NCI-H1417 (cell line): ENCODE measurements at regions not wholly inside any gene's neighbourhood (a gene's known extent, or its start where the extent isn't known, plus 50 kb on each side); places are given as distances from the start of the nearest gene placed in this dataset.

Experiments
- DNase-seq, 3 experiments: peaks; one replicate each; lab custom pipeline; 2025; lab: John Stamatoyannopoulos, UW

DNA sequence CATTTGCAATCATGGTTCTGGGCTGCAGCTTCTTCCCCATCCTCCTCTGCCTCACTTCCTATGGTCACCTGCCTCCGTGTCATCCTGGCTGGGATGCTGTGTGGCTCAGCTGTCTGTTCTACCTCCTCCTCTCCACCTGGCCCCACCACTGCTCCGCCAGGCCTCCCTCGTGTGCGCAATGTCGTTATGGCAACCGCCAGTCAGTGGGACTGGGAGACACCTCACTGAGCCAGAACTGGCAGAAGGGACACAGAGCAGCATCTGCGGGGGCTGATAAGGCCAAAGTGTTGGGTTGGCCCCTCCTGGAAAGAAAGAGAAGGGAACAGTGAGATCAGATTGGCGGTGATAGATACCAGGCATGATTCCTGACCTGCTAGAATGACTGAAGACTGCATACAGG lies 527.5 kb downstream of the INHBA start:
- DNase-seq = no peak

DNA sequence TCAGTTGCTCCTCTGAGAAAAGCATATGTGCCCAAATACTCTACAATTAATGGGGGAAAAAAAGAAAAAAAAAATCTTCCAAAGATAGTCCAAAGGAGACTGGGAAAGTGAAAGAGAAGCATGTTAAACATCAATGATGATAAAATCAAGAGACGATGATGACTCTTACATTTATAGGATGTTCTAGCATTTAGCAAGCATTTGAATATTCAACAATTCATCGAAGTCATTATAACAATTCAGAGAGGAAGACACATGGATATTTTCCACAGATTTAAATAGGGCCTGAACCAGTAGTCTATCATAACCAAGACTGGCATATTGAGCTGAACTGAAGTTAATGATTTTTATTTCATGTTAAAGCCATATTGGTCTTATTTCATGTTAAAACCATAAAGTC lies 528.4 kb downstream of the INHBA start:
- DNase-seq = no peak

DNA sequence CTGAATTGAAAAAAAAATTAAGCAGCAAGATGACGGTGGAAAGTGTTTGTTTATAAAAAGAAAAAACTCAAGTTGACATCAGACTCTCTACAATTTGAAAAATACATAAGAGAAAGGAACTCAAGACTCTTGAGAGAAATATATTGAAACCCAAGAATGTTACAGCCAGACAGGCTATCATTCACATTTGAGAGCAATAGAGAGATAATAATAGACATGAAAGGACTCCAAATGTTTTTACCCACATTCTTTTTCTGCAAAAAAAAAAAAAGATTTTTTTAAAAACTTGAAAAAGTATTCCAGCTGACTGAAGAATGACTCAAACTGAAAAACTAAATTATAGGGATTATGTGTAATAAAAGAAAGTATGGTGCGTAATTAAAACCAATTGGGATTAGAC lies 532.4 kb downstream of the INHBA start:
- DNase-seq = no peak

DNA sequence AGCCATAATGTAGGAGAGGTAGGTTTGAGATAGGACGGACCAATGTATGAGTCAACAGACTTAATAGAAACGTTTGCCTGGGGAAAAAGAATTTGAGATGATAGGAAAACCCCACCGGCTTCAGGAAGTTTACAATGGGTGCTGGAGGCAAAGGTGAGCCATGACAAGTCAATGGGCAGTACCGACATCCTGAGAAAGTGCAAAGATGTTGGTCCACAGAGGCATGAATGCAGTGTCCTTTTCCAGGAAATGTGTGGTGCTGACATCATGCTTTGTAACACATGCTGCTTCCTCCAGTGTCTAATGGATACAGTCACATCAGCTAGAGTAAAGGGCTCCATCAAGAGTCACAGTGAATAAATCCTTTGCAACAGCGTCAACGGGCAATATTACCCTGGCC lies 533.6 kb downstream of the INHBA start:
- DNase-seq = no peak

DNA sequence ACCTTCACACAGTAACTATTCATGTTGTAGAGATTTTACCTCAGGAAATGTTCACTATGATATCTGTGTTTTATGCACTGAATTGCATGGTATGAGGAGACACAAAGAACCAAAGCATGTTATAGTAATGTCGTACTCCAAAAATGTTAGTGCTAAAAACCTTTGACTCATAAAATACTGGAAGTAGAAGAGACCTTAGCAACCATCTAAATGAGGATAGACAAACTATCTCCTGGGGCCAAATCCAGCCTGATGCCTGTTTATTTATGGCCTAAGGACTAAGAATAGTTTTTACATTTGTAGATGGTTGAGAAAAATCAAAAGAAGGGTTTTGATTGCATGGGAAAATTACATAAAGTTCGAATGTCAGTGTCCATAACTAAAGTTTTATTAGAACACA lies 535.1 kb downstream of the INHBA start:
- DNase-seq = no peak

DNA sequence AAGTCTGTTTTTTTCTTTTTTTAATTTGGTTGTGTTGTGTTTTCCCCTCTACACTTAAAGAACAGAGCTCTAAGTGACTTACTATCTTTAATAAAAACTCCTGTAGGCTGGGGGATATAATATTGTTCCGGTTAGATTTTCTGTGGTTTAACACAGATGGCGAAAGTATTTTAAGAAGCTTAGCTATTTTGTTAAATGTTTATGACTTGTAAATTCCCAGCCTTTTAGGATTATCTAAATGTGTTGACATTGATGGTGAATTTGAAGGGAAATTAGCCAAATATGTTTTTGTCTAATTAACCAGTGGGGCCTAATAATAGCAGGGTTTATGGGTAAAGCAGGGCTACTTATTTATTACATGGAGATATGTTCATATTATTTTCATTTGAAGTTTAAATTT lies 538.5 kb downstream of the INHBA start:
- DNase-seq = no peak

DNA sequence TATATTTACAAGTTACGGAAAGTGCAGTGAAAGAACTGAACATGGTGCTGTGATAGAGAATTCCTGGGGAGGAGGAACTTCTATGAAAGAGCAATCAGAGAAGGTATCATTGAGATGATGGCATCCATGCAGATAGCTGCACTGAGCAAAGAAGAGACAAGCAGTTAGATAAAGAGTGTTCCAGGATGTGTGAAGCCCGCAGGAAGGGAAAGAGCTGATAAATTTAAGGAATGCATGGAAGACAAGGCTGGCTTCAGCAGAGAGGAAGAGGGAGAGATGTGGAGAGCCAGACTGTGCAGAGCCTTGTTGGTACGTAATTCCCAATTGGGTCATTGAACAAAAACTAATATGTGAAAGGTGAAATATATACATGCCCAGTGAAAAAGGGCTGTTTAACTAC lies 538.9 kb downstream of the INHBA start:
- DNase-seq = no peak

DNA sequence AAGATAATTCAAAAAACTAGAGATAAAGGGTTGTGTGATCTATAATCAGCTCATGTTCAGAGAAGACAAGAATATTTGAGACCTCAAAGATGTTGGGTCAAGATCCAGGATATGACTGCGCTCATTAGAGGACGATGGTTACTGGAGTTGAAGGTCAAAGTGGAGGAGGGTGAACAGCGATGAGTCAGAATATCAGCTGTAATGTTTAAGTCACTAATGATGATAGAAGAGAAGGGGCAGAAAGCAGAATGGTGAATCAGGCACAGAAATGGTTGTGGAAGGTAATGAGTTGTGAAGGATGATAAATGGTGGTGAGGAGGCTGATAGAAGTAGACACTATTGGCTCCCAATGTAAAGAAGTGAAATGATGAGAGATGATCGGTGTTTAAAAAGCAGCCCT lies 540.3 kb downstream of the INHBA start:
- no peak for DNase-seq

DNA sequence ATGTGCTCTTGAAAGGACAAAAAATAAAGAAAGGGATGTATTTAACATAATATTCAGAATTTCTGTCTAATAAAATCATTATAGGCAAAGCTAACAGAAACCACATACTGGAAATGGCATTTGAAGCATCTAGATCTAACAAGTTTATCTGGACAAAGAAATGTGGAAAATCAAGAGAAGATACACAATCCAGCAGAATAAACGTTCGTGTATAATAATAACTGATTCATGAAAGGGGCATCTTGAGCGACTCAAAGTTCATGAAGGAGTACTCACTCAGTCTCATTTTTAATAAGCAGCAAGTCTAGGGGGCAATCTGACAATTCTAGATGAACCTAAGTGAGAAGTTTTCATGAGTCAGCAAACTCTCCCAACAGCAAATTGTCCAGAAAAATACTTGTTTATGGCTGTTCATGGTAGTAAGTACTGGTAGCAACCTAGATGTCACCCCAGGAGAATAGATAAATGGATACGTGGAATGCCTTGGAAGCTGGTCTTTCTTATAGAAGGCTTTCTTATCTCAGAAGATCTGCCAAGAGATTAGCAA lies 541.8 kb downstream of the INHBA start:
- DNase-seq = no peak

DNA sequence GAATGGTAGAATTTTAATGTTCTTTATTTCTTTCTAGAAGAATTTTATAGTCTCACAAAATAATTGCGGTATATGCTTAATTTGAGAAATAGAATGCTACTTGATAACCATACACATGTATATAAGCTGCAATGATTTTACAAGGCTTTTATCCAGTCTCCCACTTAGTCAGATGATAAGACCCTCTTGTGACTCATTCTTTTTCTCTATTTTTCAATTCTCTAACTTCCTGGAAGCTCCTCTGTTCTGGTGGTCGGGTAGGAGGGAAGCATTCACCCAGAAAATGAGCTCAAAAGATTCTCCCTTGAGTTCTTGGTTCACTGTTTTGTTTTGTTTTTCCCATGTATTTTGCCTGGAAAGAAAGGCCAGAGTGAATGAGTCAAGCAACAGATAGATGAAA lies 546.6 kb downstream of the INHBA start:
- DNase-seq = no peak

DNA sequence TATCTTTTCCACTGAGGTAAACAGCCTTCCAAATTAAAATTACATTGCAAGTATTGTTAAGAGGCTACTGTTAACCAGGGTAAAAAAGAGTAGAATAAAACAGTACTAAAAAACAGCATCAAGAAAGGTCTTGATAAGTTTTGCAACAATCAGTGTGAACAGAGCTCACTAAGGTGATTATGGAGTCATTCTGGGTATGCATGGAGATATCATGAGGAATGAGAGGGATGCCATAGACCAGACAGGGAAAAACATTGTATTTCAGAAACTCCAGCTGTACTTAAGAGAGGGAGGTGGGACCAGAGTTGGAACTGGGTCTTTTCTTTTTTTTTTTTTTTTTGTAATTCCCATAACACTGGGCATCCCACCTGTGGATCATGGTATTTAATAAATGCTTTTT lies 549.6 kb downstream of the INHBA start:
- DNase-seq = no peak

DNA sequence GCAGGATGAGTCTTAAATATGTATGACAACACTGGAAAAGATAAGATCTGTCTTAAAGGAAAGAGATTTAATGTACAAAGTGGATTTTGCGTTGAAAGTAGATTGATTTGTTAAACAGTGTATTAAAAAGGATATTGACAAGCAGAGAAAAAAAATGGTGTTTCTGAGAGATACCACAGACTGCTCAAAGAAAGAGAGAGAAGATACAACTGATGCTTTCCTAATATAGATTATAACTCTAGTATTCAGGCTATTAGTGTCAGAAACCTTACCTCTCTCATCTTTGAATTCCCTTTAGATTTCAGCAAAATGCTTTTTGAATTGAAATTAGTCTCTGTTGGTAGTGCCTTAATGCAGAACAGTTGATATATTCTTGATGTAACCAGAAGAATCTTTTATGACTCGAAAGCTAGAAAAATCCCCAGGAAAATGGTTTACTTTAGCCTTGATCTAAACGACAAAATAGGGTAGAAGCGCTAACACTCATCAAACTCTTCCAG lies 550.7 kb downstream of the INHBA start:
- no peak for DNase-seq

DNA sequence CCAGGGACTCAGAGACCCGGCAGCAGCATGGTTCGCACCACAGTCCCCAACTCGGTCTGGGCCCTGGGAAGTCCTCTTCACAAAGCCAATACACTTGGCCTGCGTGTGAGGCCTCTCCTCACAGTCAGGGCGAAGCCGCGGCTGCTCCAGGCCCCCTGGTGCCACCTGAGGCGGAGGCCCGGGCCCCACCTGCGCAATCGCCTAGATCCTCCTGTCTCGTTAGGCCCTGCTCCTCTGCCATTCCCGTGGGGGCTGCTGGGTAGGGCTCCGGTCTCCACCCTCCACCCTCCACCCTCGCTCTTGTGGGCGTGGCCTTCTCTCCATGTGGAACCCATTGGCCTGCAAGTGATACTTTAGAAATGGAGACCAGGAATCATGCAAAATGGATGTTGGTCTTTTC lies 553.3 kb downstream of the INHBA start:
- DNase-seq = no peak

DNA sequence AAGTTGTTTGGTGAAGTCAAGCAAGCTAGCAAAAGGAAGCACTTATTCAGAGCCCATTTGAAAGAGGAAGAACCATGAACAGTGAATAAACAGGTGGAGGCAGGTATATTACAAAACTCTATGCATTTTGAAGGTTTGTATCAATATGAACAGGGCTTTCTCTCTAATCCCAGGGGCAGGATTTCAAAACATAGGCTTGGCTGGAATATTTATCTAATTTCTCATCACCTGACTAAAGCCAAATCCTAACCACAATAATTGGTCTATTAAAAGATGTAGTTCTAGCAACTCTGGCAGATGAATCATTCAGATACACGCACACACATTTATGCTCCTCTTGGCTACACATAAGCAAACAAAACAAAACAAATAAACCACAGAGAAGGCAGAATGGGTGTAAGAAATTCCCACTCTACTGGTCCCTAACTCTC lies 554.4 kb downstream of the INHBA start:
- DNase-seq = no peak

DNA sequence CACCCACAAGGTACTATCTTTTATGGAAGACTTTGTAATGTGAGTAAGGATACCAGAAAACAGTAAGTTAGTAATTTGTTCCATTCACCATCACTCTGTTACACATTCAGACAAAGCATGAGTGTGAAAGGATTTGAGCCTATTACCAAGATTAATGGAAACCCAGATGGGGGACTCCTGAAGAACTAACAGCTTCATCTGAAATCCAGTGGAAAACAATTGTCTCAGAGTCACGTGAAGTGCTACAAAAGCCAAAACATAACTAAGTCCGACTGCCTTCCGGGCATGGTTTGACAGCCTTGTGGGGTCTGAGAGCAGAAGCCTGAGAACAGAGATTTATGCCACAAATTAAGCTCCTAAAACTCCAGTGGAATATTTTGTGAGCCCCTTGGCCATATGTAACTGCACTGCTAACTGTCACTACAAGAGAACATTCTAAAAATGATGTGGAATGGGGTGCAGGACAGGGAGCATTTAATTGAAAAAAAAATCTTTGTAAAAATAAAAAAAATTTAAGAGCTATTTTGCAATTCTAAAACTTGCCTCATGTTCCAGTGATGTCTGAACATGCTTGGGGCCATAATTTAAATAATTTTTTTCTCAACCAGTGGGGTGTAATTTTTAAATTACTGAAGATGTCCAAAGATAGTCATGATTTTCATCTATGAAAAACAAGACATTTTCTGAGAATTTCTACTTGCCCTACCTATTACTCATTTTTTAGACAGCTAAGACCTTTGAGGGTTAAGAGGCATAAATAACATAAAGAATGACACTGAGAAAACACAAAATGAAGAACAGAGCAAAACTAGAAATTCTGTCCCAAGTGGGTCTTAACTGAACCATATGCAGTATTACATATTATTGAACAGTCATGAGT lies 555.0 kb downstream of the INHBA start:
- no peak for DNase-seq

DNA sequence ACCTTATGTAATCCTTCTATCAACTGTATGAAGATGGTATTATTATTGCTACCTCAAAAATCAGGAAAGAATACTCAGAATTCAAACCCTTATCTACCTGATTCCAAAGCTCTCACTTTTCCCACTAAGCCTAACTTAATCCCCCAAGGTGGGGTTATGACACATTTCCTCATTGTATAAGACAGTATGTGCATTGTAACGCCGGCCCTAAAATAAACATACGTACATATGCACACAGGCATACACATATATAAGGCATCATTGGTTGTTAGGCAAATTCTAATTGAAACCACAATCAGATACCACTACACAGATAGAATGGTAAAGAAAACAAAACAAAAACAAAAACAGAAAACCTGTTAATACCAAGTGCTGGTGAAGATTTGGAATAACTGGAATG lies 556.5 kb downstream of the INHBA start:
- no peak for DNase-seq

DNA sequence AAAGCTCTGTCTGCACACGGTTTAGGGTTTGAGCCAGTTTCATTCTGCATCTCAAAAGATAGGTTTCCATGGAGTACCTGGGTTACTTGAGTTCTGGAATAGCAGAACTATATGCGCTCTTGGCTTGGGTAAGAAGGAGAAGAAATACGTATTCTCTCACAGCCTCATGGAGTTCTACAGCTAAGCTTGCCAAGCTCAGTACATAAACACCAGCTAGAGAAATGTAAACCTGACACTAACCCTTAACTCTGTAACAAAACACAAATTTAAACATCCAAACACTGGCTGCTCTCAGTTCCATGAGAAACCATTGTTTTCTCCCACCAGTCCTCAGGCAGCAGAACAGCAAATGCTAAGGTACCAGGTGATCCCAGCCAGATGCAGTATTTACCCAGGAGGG lies 557.2 kb downstream of the INHBA start:
- no peak for DNase-seq

DNA sequence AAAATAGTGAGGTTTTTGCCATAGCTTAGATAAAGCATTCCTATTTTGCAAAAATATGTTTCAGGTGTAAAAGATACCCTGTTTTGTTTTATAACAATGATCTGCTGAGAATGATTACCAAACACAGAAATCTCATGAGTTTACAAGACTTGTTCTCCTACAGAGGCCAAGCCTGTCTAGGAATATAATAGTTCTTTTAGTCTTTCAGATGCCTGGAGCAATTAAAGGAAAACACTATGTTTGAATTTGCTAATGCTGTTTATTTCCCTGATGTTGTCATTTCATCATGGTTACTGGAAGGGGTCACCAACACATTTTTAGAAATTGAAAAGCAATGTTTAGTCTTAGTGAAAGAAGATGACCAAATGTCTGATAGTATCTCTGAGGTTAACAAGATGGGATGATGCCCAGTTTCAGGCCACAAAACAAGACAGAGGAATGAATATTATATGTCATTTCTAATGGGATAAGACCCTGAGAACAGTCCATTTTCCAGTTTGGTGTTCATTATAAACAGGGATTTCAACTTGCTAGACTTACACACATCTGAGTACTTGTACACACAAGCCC lies 559.9 kb downstream of the INHBA start:
- DNase-seq = no peak

DNA sequence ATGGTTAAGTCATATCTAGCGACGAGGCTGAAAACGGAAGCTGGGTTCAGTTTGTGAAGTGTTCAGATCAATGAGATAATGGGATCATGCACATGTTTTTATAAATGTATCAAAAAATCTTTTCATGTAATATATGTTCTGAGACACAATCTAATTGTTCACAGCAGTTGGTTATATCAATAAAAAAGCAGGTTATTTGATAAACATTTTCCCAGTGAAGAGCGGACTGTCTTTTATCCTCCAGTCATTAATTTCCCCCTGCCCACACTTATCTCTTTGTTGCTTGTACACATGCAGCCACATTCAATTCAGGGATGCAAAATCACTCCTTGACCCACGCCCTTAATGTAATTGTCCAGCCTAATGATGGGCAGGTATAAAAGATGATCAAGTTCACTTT lies 563.1 kb downstream of the INHBA start:
- no peak for DNase-seq

DNA sequence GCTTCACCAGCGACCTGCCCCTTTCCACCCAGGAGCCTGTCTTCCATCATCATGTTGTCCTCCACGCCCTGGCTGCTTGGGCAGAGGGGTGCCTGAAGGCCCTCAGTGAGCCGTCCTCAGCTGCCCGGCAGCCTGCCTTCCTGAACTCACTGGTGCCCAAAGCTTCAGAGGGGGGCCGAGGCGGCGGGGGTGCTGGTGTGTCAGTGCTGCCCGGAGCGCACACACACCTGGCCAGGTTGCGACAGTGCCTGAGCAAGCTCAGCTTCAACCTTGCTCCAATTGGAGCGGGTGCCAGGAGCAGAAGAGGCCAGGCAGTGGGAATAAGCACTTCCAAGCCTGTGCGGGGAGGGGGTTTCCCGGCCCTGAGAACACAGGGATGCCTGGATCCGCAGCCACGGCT lies 566.3 kb downstream of the INHBA start:
- no peak for DNase-seq

DNA sequence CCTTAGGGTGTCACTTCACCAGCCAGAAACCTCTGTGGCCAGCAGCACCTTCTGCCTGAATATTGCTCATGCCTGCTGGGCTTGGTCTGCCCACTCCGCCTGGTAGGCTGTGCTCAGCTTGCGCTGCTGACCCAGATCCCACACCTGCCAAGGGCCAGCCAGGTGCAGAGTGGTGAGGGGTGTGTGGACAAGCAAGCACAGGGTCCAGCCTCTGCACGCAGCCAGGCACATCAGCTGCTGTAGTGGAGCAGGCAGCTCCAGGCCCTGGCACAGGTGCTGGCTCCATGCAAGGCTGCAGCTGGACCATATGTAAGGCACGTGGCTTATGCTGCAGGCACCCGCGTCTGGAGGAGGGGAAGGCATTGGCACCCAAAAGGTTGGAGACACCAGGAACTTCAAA lies 567.4 kb downstream of the INHBA start:
- no peak for DNase-seq

DNA sequence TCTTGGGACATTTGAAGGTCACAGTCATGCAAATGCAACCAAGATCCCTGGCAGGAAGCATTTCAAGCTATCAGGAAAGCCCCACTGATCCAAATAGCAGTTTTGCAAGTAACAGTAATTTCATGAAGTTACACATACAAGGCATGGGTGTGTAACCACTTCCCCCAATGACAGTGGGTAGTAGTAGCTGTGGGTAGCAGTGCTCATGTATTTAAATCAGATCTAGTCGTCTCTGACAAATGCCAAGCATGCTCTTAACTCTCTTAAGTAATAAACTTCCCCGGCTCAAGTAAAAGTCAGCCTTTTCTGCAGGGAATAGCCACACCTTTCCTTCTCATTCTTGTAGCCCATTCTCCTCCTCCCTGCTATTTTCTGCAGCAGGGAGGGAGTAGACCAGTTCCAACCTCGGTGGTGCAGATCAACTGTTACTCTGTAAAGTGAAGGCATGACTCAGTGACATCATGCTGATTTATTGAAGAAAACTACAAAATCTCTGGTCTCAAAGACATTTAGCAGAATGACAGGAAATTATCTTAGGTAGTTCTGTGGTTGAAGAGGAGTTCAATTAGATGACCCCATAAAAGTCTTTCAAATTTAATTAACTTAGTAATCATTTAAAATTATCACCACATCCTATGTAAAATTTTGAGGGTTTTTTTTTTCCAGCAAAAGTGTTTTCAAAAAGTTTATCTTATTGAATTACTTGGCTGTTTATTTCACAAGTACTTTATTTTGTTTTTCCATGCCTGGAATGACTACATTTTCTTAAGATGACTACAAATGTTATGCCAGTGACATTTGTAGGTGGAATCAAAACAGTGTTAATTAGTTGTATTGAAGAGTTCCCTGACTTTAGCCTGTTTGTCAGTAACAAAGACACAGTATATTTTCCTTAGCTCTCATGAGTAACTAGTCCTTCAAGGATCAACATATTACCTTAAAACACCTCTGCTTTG lies 568.3 kb downstream of the INHBA start:
- no peak for DNase-seq
